Activated CD8-positive, alpha-beta memory T cell treated with anti-CD3 and anti-CD28 coated beads, Interleukin-2, amount 10 ng/mL, durations not matched to agents 7 days and 5 days (primary cell): ENCODE measurements at regions not wholly inside any gene's neighbourhood (a gene's known extent, or its start where the extent isn't known, plus 50 kb on each side); places are given as distances from the start of the nearest gene placed in this dataset.

Source experiments
- ATAC-seq: fragments of 150-1000 bp; cut with Tn5 transposase; one replicate; pipeline ENCODE4 v1.10.0; 2021; ENCODE audit warnings: moderate library complexity
- CTCF ChIA-PET: fragments of 350-600 bp; sonication (Branson Sonifier 250); formaldehyde crosslinking; loops from one replicate; lab custom pipeline; 2021; ENCODE audit warnings: antibody characterized with exemption; lab: Charles Lee
- DNase-seq: peaks from one replicate; pipeline ENCODE4 v3.0.0-alpha.2; 2020
- H3K27ac Mint-ChIP-seq: one replicate; pipeline ENCODE4 v1.8.0; 2021; ENCODE audit warnings: mild to moderate bottlenecking, mixed read lengths
- H3K27me3 Mint-ChIP-seq: one replicate; pipeline ENCODE4 v1.8.0; 2021; ENCODE audit warnings: mixed read lengths
- H3K36me3 Mint-ChIP-seq: one replicate; pipeline ENCODE4 v1.8.0; 2021; ENCODE audit warnings: mild to moderate bottlenecking, mixed read lengths
- H3K4me1 Mint-ChIP-seq: one replicate; pipeline ENCODE4 v1.8.0; 2021; ENCODE audit warnings: mixed read lengths
- H3K4me3 Mint-ChIP-seq: one replicate; pipeline ENCODE4 v1.8.0; 2021; ENCODE audit warnings: mild to moderate bottlenecking, moderate library complexity, mixed read lengths
- H3K9me3 Mint-ChIP-seq: one replicate; pipeline ENCODE4 v1.8.0; 2022; ENCODE audit warnings: low read depth, mixed read lengths

GRCh38 chr3:65202395-65202794 lies 514.6 kb upstream of the ADAMTS9 start:
- Mint-ChIP-seq H3K36me3 (no peaks in the 10 kb centered on the region), H3K27ac (no peak overlapping the region), H3K27me3 (no peaks in the 10 kb centered on the region), H3K9me3 (peaks cover 18% of the 10 kb centered on the region), H3K4me1 (no peaks in the 10 kb centered on the region), H3K4me3 (no peak overlapping the region)
- DNase-seq (no peak), ATAC-seq (no peak)
- CTCF ChIA-PET, result no interaction called here

- no peak overlapping the region for H3K27ac Mint-ChIP-seq
- H3K9me3 Mint-ChIP-seq, result peaks cover 17% of the 10 kb centered on the region
- H3K36me3 Mint-ChIP-seq, result no peaks in the 10 kb centered on the region
- no peaks in the 10 kb centered on the region for H3K4me1 Mint-ChIP-seq
- CTCF ChIA-PET, result no interaction called here
- ATAC-seq (no peak), DNase-seq (no peak)
- H3K4me3 Mint-ChIP-seq, result no peak overlapping the region
- H3K27me3 Mint-ChIP-seq, result no peaks in the 10 kb centered on the region
Observed at GRCh38 chr3:65201926-65202325, 514.1 kb upstream of the ADAMTS9 start.

GRCh38 chr3:65200310-65200970 lies 512.6 kb upstream of the ADAMTS9 start:
- DNase-seq, result no peak
- Mint-ChIP-seq H3K9me3 (peaks cover 13% of the 10 kb centered on the region), H3K27me3 (no peaks in the 10 kb centered on the region), H3K4me3 (no peak overlapping the region), H3K27ac (no peak overlapping the region), H3K4me1 (no peaks in the 10 kb centered on the region), H3K36me3 (no peaks in the 10 kb centered on the region)
- CTCF ChIA-PET, result no interaction called here
- ATAC-seq, result no peak

GRCh38 chr3:65196663-65197062 lies 508.9 kb upstream of the ADAMTS9 start:
- Mint-ChIP-seq H3K27me3 (no peaks in the 10 kb centered on the region), H3K36me3 (no peaks in the 10 kb centered on the region), H3K4me1 (no peaks in the 10 kb centered on the region), H3K9me3 (peaks cover 19% of the 10 kb centered on the region), H3K4me3 (no peak overlapping the region), H3K27ac (no peak overlapping the region)
- CTCF ChIA-PET, result no interaction called here
- ATAC-seq (no peak), DNase-seq (no peak)

GRCh38 chr3:65195211-65196006 lies 507.6 kb upstream of the ADAMTS9 start:
- CTCF ChIA-PET, result no interaction called here
- Mint-ChIP-seq H3K4me3 (no peak overlapping the region), H3K4me1 (no peaks in the 10 kb centered on the region), H3K36me3 (no peaks in the 10 kb centered on the region), H3K9me3 (peaks cover 13% of the 10 kb centered on the region), H3K27ac (no peak overlapping the region), H3K27me3 (no peaks in the 10 kb centered on the region)
- ATAC-seq (no peak), DNase-seq (no peak)

GRCh38 chr3:65194744-65195143 lies 506.9 kb upstream of the ADAMTS9 start:
- Mint-ChIP-seq H3K4me1 (no peaks in the 10 kb centered on the region), H3K4me3 (no peak overlapping the region), H3K27me3 (no peaks in the 10 kb centered on the region), H3K36me3 (no peaks in the 10 kb centered on the region), H3K9me3 (peaks cover 13% of the 10 kb centered on the region), H3K27ac (no peak overlapping the region)
- no peak for ATAC-seq
- CTCF ChIA-PET, result no interaction called here
- DNase-seq, result no peak

- H3K36me3 Mint-ChIP-seq, result no peaks in the 10 kb centered on the region
- ATAC-seq, result no peak
- H3K9me3 Mint-ChIP-seq, result peaks cover 13% of the 10 kb centered on the region
- H3K27ac Mint-ChIP-seq, result no peak overlapping the region
- no peak overlapping the region for H3K4me3 Mint-ChIP-seq
- no peaks in the 10 kb centered on the region for H3K4me1 Mint-ChIP-seq
- CTCF ChIA-PET, result no interaction called here
- H3K27me3 Mint-ChIP-seq, result no peaks in the 10 kb centered on the region
- no peak for DNase-seq
Observed at GRCh38 chr3:65194047-65194714, 506.4 kb upstream of the ADAMTS9 start.

GRCh38 chr3:65193531-65193930 lies 505.7 kb upstream of the ADAMTS9 start:
- Mint-ChIP-seq H3K4me1 (no peaks in the 10 kb centered on the region), H3K27me3 (no peaks in the 10 kb centered on the region)
- CTCF ChIA-PET, result no interaction called here

GRCh38 chr3:65190111-65190510 lies 502.3 kb upstream of the ADAMTS9 start:
- H3K9me3 Mint-ChIP-seq, result peaks cover 17% of the 10 kb centered on the region
- H3K36me3 Mint-ChIP-seq, result no peaks in the 10 kb centered on the region
- H3K27me3 Mint-ChIP-seq, result no peaks in the 10 kb centered on the region
- CTCF ChIA-PET, result no interaction called here
- no peak for ATAC-seq
- DNase-seq, result no peak
- H3K27ac Mint-ChIP-seq, result no peak overlapping the region
- H3K4me3 Mint-ChIP-seq, result no peak overlapping the region
- no peaks in the 10 kb centered on the region for H3K4me1 Mint-ChIP-seq

More at GRCh38 chr3:65193531-65193930, 505.7 kb upstream of the ADAMTS9 start:
- Mint-ChIP-seq H3K36me3 (no peaks in the 10 kb centered on the region), H3K27ac (no peak overlapping the region), H3K9me3 (peaks cover 13% of the 10 kb centered on the region), H3K4me3 (no peak overlapping the region)
- DNase-seq (no peak), ATAC-seq (no peak)

- H3K4me3 Mint-ChIP-seq, result no peak overlapping the region
- CTCF ChIA-PET, result no interaction called here
- ATAC-seq, result no peak
- no peaks in the 10 kb centered on the region for H3K27me3 Mint-ChIP-seq
- H3K27ac Mint-ChIP-seq, result no peak overlapping the region
- no peaks in the 10 kb centered on the region for H3K4me1 Mint-ChIP-seq
- no peaks in the 10 kb centered on the region for H3K36me3 Mint-ChIP-seq
- H3K9me3 Mint-ChIP-seq, result peaks cover 10% of the 10 kb centered on the region
- no peak for DNase-seq
Observed at GRCh38 chr3:65186268-65186667, 498.5 kb upstream of the ADAMTS9 start.

- Mint-ChIP-seq H3K27ac (no peak overlapping the region), H3K4me3 (no peak overlapping the region), H3K27me3 (no peaks in the 10 kb centered on the region), H3K4me1 (no peaks in the 10 kb centered on the region), H3K9me3 (peaks cover 6% of the 10 kb centered on the region), H3K36me3 (no peaks in the 10 kb centered on the region)
- CTCF ChIA-PET, result no interaction called here
- DNase-seq (no peak), ATAC-seq (no peak)
Observed at GRCh38 chr3:65182682-65183081, 494.9 kb upstream of the ADAMTS9 start.

GRCh38 chr3:65182085-65182484 lies 494.3 kb upstream of the ADAMTS9 start:
- no peaks in the 10 kb centered on the region for H3K36me3 Mint-ChIP-seq
- H3K27ac Mint-ChIP-seq, result no peak overlapping the region
- no peaks in the 10 kb centered on the region for H3K4me1 Mint-ChIP-seq
- CTCF ChIA-PET, result no interaction called here
- H3K4me3 Mint-ChIP-seq, result no peak overlapping the region
- DNase-seq (no peak), ATAC-seq (no peak)
- peaks cover 6% of the 10 kb centered on the region for H3K9me3 Mint-ChIP-seq
- no peaks in the 10 kb centered on the region for H3K27me3 Mint-ChIP-seq

- DNase-seq, result no peak
- no peak overlapping the region for H3K27ac Mint-ChIP-seq
- H3K4me1 Mint-ChIP-seq, result no peaks in the 10 kb centered on the region
- ATAC-seq, result no peak
- H3K27me3 Mint-ChIP-seq, result no peaks in the 10 kb centered on the region
- no peak overlapping the region for H3K4me3 Mint-ChIP-seq
- H3K9me3 Mint-ChIP-seq, result peaks cover 3% of the 10 kb centered on the region
- H3K36me3 Mint-ChIP-seq, result no peaks in the 10 kb centered on the region
- CTCF ChIA-PET, result no interaction called here
Observed at GRCh38 chr3:65181391-65181871, 493.6 kb upstream of the ADAMTS9 start.

GRCh38 chr3:65178703-65179102 lies 490.9 kb upstream of the ADAMTS9 start:
- no peaks in the 10 kb centered on the region for H3K4me1 Mint-ChIP-seq
- CTCF ChIA-PET, result no interaction called here

More at GRCh38 chr3:65178703-65179102, 490.9 kb upstream of the ADAMTS9 start:
- Mint-ChIP-seq H3K36me3 (no peaks in the 10 kb centered on the region), H3K9me3 (peaks cover 5% of the 10 kb centered on the region), H3K4me3 (no peak overlapping the region), H3K27ac (no peak overlapping the region), H3K27me3 (no peaks in the 10 kb centered on the region)
- no peak for ATAC-seq
- DNase-seq, result no peak
